Activated naive CD4-positive, alpha-beta T cell treated with anti-CD3 and anti-CD28 coated beads, Interleukin-2, amount 10 ng/mL, durations not matched to agents 7 days and 5 days (primary cell): ENCODE measurements at regions not wholly inside any gene's neighbourhood (a gene's known extent, or its start where the extent isn't known, plus 50 kb on each side); places are given as distances from the start of the nearest gene placed in this dataset.

Experiments
- CTCF ChIA-PET: fragments of 350-600 bp; sonication (Branson Sonifier 250); formaldehyde crosslinking; loops from one replicate; lab custom pipeline; 2021; ENCODE audit warnings: antibody characterized with exemption; lab: Charles Lee
- DNase-seq: peaks from one replicate; pipeline ENCODE4 v3.0.0-alpha.2; 2020
- H3K27ac Mint-ChIP-seq: one replicate; pipeline ENCODE4 v1.8.0; 2021; ENCODE audit warnings: mild to moderate bottlenecking, moderate library complexity, mixed read lengths
- H3K27me3 Mint-ChIP-seq: one replicate; pipeline ENCODE4 v1.8.0; 2021; ENCODE audit warnings: mild to moderate bottlenecking, mixed read lengths
- H3K36me3 Mint-ChIP-seq: one replicate; pipeline ENCODE4 v1.8.0; 2021; ENCODE audit warnings: mixed read lengths
- H3K4me1 Mint-ChIP-seq: one replicate; pipeline ENCODE4 v1.8.0; 2021; ENCODE audit warnings: mixed read lengths
- H3K4me3 Mint-ChIP-seq: one replicate; pipeline ENCODE4 v1.8.0; 2021; ENCODE audit warnings: mild to moderate bottlenecking, moderate library complexity, mixed read lengths
- H3K9me3 Mint-ChIP-seq: one replicate; pipeline ENCODE4 v1.8.0; 2021; ENCODE audit warnings: mixed read lengths

DNA sequence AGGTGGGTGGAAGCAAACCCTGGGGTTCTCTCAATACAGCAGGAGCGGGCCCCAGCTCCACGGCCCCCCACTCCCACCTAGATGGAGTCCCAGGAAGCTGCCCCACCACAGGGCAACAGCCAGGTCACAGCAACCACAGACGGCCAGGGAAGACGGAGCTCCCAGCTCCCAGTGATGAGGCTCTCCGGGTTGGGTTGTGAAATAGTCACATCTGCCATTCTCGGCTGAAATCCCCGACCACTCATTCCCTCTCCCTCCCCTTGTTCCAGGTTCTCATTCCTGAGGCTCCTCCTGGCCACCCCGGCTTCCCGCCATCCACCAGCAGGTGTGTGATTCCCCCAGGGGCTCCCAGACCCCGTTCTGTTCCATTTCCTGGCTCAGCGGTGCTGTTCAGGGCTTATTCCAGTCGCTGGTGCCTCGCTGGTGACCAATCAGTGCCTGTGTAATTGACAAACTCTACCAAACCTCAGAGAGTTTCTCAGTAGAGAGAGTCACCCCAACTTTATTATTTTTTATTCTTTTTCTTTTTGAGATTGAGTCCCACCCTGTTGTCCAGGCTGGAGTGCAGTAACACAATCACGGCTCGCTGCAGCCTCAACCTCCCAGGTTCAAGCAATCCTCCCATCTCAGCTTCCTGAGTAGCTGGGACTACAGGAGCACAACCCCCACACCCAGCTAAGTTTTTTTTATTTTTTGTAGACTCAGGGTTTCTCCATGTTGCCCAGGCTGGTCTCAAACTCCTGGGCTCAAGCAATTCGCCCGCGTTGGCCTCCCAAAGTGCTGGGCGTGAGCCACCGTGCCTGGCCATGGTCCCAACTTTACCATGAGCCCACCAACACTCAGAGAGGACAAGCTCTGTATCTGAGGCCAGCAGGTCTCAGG, 63.2 kb downstream of the SHANK2 start:
- H3K27me3 Mint-ChIP-seq: no peaks in the 10 kb centered on the region
- CTCF ChIA-PET: no interaction called here
- no peaks in the 10 kb centered on the region for H3K36me3 Mint-ChIP-seq
- DNase-seq: no peak
- no peaks in the 10 kb centered on the region for H3K4me1 Mint-ChIP-seq
- no peak overlapping the region for H3K27ac Mint-ChIP-seq
- H3K4me3 Mint-ChIP-seq: no peak overlapping the region
- H3K9me3 Mint-ChIP-seq: no peaks in the 10 kb centered on the region

DNA sequence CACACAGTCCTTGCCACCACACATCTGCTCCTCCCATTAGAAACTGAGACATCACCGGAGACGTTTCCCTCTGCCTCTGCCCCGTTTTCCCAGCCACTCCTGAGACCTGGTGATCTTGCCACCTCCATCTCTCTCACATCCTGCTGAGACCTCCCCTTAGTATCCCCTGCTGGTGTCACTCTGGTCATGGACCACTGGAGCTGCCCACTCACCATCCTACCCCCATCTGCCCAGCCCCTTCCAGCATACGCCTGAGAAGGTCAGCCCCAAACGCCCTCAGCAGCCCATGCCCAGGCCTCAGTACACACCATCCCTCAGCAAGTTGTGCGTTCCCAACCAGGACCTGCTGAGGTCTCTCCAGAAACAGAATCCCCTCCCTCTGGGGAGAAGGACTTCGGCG, 64.3 kb downstream of the SHANK2 start:
- Mint-ChIP-seq H3K27ac (no peak overlapping the region), H3K4me3 (no peak overlapping the region)
- CTCF ChIA-PET: no interaction called here

GRCh38 chr11:71186806-71187205, 65.6 kb downstream of the SHANK2 start:
- no peaks in the 10 kb centered on the region for H3K9me3 Mint-ChIP-seq

More for the DNA sequence above, 64.3 kb downstream of the SHANK2 start:
- DNase-seq: no peak
- Mint-ChIP-seq H3K27me3 (no peaks in the 10 kb centered on the region), H3K9me3 (no peaks in the 10 kb centered on the region), H3K4me1 (no peaks in the 10 kb centered on the region), H3K36me3 (no peaks in the 10 kb centered on the region)

GRCh38 chr11:71185411-71185810, 67.0 kb downstream of the SHANK2 start:
- CTCF ChIA-PET: interaction anchor here (0.7 kb wide), 1 partner anchor 1643 kb away, joined by 3 read pairs; no protein-coding TSS in a partner anchor
- H3K27me3 Mint-ChIP-seq: peaks cover 12% of the 10 kb centered on the region
- no peaks in the 10 kb centered on the region for H3K36me3 Mint-ChIP-seq
- no peak overlapping the region for H3K4me3 Mint-ChIP-seq
- no peaks in the 10 kb centered on the region for H3K4me1 Mint-ChIP-seq
- H3K27ac Mint-ChIP-seq: no peak overlapping the region
- DNase-seq: no peak
- no peaks in the 10 kb centered on the region for H3K9me3 Mint-ChIP-seq

More at GRCh38 chr11:71186806-71187205, 65.6 kb downstream of the SHANK2 start:
- Mint-ChIP-seq H3K36me3 (no peaks in the 10 kb centered on the region), H3K27ac (no peak overlapping the region), H3K4me1 (no peaks in the 10 kb centered on the region), H3K4me3 (no peak overlapping the region), H3K27me3 (peaks cover 7% of the 10 kb centered on the region)
- CTCF ChIA-PET: no interaction called here
- DNase-seq: no peak

DNA sequence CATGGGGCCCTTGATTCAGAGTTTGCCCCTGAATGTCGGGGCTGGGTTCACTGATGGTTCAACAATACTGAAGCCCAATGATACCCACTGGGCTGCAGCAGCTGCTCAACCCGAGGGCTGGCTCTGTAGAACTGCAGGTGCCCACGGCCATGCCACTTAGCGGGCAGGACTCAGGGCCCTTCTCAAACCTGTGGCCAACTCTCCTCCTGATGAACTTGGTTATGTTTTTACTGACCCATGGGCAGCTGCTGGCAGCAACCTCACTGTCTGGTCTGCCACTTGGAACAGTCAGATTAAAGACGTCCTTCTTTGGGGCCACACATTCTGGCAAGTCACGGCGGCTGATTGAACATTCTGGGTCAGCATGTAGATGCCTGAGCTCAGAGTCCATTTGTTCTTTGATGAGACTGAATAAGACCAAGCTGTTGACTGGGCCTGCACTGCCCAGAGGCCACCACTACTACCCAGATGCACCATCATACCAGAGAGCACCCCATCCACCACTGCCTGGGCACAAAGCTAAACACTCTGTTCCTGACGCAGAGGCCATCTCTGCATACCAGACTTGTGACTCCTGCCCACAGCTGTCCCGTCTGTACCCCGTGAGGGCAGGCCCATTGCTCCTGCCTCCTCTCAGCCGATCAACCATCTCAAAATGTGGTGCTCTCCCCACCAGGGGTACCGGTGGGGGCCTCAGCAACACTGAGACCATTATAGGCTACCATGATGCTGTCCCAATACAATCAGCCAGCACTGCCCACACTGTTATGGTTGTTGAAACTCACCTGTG, 67.8 kb downstream of the SHANK2 start:
- H3K36me3 Mint-ChIP-seq: no peaks in the 10 kb centered on the region
- H3K9me3 Mint-ChIP-seq: no peaks in the 10 kb centered on the region
- H3K4me1 Mint-ChIP-seq: no peaks in the 10 kb centered on the region
- no peak for DNase-seq
- no peak overlapping the region for H3K4me3 Mint-ChIP-seq
- peaks cover 12% of the 10 kb centered on the region for H3K27me3 Mint-ChIP-seq
- CTCF ChIA-PET: no interaction called here
- H3K27ac Mint-ChIP-seq: no peak overlapping the region

GRCh38 chr11:71183878-71184277, 68.5 kb downstream of the SHANK2 start:
- no peaks in the 10 kb centered on the region for H3K36me3 Mint-ChIP-seq
- CTCF ChIA-PET: no interaction called here
- DNase-seq: no peak
- H3K9me3 Mint-ChIP-seq: no peaks in the 10 kb centered on the region
- H3K27me3 Mint-ChIP-seq: peaks cover 12% of the 10 kb centered on the region
- no peak overlapping the region for H3K27ac Mint-ChIP-seq
- H3K4me3 Mint-ChIP-seq: no peak overlapping the region
- no peaks in the 10 kb centered on the region for H3K4me1 Mint-ChIP-seq

- H3K27me3 Mint-ChIP-seq: peaks cover 12% of the 10 kb centered on the region
Observed at GRCh38 chr11:71182791-71183677, 69.3 kb downstream of the SHANK2 start.

GRCh38 chr11:71181566-71181965, 70.8 kb downstream of the SHANK2 start:
- Mint-ChIP-seq H3K9me3 (no peaks in the 10 kb centered on the region), H3K36me3 (no peaks in the 10 kb centered on the region), H3K27me3 (peaks cover 12% of the 10 kb centered on the region), H3K4me1 (no peaks in the 10 kb centered on the region), H3K27ac (no peak overlapping the region), H3K4me3 (no peak overlapping the region)
- CTCF ChIA-PET: no interaction called here
- DNase-seq: no peak

More at GRCh38 chr11:71182791-71183677, 69.3 kb downstream of the SHANK2 start:
- DNase-seq: no peak
- CTCF ChIA-PET: no interaction called here
- Mint-ChIP-seq H3K9me3 (no peaks in the 10 kb centered on the region), H3K27ac (no peak overlapping the region), H3K36me3 (no peaks in the 10 kb centered on the region), H3K4me1 (no peaks in the 10 kb centered on the region), H3K4me3 (no peak overlapping the region)

DNA sequence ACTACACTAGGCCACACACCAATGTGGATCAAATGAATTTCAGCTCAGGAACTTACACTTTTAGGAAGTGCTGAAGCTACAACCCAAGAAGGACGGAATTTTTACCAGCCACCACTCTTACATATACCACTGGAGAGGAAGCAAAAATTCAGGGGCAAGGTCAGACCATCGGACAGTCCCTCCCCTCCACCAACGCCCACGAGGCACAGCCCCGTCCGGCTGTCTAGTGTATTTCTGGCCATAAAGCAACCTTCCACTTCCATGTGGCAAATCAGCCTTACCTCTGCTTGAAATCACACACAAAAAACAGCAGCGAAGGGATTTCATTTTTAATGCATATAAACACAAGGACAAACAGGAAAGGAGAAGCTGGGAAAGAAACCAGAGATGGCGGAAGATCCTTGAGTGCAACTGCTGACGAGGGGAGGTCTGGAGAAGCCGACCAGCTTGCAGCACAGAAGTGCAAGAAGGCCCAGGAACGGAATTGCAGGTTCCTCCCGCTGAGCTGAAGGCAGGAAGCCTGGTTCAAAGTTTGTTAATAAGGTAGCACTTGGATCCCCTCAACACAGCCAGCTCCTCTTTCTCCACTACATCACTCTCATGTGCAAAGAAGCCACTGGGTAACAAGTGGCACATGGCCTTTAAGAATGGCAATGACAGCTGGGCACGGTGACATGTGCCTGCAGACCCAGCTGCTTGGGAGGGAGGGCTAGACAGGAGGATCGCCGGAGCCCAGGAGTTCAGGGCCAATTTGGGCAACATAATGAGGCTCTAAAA, 71.5 kb downstream of the SHANK2 start:
- Mint-ChIP-seq H3K27me3 (peaks cover 12% of the 10 kb centered on the region), H3K36me3 (no peaks in the 10 kb centered on the region), H3K4me1 (no peaks in the 10 kb centered on the region), H3K4me3 (no peak overlapping the region), H3K27ac (no peak overlapping the region), H3K9me3 (no peaks in the 10 kb centered on the region)
- CTCF ChIA-PET: no interaction called here
- DNase-seq: no peak

DNA sequence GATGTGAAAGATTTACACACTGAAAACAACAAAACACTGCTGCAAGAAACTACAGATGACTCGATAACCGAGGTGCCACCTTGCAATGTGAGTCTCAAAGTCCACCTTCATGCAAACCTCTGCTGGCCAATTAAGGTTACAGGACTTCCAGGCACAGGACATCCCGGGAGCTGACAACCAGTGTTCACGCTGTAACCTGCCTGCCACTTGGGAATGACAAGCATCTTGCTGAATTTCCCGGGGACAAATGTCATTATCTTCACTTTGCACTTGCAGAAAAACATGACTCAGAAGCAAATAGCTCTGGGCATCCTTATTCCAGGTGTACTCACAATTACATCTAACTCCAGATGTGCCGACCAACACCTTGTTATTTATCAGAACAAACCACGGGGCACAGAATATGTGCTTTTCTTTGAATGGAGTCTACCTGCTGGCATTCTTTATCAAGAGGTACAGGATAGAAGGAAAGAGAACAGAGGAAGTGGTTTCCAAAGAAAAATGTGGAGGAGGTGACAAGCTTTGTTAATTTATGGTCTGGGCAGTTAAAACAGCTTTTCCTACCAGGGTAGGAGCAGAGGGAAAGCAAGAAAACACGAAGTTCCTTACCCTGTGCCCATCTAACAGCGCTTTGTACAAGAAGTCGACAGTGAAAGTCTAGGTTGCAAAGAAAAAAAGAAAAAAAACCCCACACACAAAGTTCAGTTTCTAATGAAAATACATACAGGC, 72.3 kb downstream of the SHANK2 start:
- H3K4me1 Mint-ChIP-seq: no peaks in the 10 kb centered on the region
- H3K27ac Mint-ChIP-seq: no peak overlapping the region
- CTCF ChIA-PET: no interaction called here
- no peaks in the 10 kb centered on the region for H3K36me3 Mint-ChIP-seq
- H3K27me3 Mint-ChIP-seq: peaks cover 16% of the 10 kb centered on the region
- H3K9me3 Mint-ChIP-seq: no peaks in the 10 kb centered on the region
- no peak overlapping the region for H3K4me3 Mint-ChIP-seq
- no peak for DNase-seq

GRCh38 chr11:71178076-71178475, 74.3 kb downstream of the SHANK2 start:
- no peak overlapping the region for H3K27ac Mint-ChIP-seq
- H3K9me3 Mint-ChIP-seq: no peaks in the 10 kb centered on the region
- H3K4me1 Mint-ChIP-seq: no peaks in the 10 kb centered on the region
- CTCF ChIA-PET: no interaction called here
- no peak overlapping the region for H3K4me3 Mint-ChIP-seq
- H3K27me3 Mint-ChIP-seq: peaks cover 16% of the 10 kb centered on the region
- DNase-seq: no peak
- no peaks in the 10 kb centered on the region for H3K36me3 Mint-ChIP-seq

DNA sequence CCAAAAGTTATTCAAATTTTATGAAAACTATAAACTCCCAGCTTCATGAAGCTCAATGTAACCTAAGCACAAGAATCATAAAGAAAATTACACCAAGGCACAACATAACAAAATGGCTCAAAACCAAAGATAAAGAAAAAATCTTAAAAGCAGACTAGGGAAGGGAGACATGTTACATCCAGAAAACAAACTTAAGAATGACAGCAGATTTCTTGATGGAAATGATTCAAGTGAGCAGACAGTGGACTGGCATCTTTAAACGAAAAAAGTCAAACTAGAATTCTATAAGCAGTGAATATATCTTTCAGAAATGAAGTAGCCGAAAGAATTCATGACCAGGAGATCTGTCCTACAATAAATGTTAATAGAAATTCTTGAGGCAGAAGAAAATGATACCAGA, 75.6 kb downstream of the SHANK2 start:
- Mint-ChIP-seq H3K27ac (no peak overlapping the region), H3K36me3 (no peaks in the 10 kb centered on the region), H3K27me3 (peaks cover 9% of the 10 kb centered on the region), H3K4me3 (no peak overlapping the region), H3K9me3 (no peaks in the 10 kb centered on the region), H3K4me1 (no peaks in the 10 kb centered on the region)
- DNase-seq: no peak
- CTCF ChIA-PET: no interaction called here

- Mint-ChIP-seq H3K9me3 (no peaks in the 10 kb centered on the region), H3K4me3 (no peak overlapping the region), H3K27ac (no peak overlapping the region), H3K4me1 (no peaks in the 10 kb centered on the region), H3K27me3 (peaks cover 4% of the 10 kb centered on the region), H3K36me3 (no peaks in the 10 kb centered on the region)
- DNase-seq: no peak
- CTCF ChIA-PET: no interaction called here
Observed at GRCh38 chr11:71173709-71174108, 78.7 kb downstream of the SHANK2 start.
